ENCODE measurements at regions not wholly inside any gene's neighbourhood (a gene's known extent, or its start where the extent isn't known, plus 50 kb on each side); places are given as distances from the start of the nearest gene placed in this dataset.
"Not testable (repeated sequence)": the region's sequence is repeated elsewhere in the genome, so short reads cannot be mapped to it uniquely, and the experiment has no call there.

DNA sequence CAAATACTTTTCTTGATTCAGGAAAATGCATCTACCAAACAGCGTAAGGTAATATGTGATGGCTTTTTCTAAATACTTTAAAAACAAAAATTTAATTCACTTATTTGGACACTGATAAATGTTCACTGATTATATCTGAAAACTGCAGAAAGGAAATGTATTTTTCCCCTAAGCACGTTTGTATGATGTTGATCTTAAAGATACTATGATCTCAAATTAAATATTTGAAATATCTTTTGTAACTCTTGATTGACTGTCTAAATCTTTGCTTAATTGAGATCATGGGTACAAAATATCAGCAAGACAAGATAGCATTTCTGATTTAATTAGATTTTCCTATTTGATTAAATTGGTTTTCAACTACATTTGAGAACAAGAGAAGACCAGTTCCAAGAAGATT is 281.0 kb upstream of the UGT8 start:
- Mint-ChIP-seq H3K27ac (no peak overlapping the region), H3K9me3 (peaks cover 0 to 3% (median 0%) of the 10 kb centered on the region in 5 donors), H3K36me3 (no peaks in the 10 kb centered on the region), H3K4me1 (no peaks in the 10 kb centered on the region), H3K27me3 (peaks cover 0 to 7% of the 10 kb centered on the region in 2 donors), H3K4me3 (no peak overlapping the region)
- no peaks in the 10 kb centered on the region for H3K36me3 ChIP-seq (ENCODE audit: insufficient read depth, low read length)
- POLR2A ChIA-PET: no interaction called here
- H3K9me3 ChIP-seq (ENCODE audit: low read length): no peaks in the 10 kb centered on the region
- H3K27ac ChIP-seq (ENCODE audit: low read depth, low read length): no peak overlapping the region
- H3K4me1 ChIP-seq (ENCODE audit: insufficient read depth, low read length): no peaks in the 10 kb centered on the region
- H3K4me3 ChIP-seq (ENCODE audit: low read length): no peak overlapping the region
- DNase-seq: no peak
- CTCF ChIA-PET: no interaction called here
- H3K27me3 ChIP-seq (ENCODE audit: insufficient read depth, low read length, poor library complexity, severe bottlenecking): no peaks in the 10 kb centered on the region

DNA sequence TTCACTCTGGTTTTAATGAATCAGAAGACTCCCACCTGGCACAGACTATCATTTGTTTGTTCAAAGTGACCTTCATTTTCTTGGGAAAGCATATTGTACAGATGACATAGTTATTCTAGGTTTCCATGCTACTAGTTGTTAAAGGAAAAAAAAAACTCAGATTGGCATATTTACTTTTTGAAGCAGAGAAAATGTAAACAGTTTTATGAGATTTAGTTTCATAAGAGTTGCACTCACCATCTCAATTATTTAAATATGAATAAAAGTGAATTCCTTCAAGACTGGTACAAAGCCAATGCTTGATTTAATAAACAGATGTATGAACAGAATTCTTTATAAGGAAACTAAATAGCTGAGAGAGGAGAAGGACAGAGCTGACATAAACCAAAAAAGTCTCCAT is 280.3 kb upstream of the UGT8 start:
- Mint-ChIP-seq H3K4me3 (no peak overlapping the region), H3K9me3 (peaks cover 0 to 3% (median 0%) of the 10 kb centered on the region in 5 donors), H3K36me3 (no peaks in the 10 kb centered on the region), H3K27ac (no peak overlapping the region), H3K27me3 (peaks cover 0 to 7% of the 10 kb centered on the region in 2 donors), H3K4me1 (no peaks in the 10 kb centered on the region)
- Histone ChIP-seq H3K9me3 (ENCODE audit: low read length) (no peaks in the 10 kb centered on the region), H3K27ac (ENCODE audit: low read depth, low read length) (no peak overlapping the region), H3K4me1 (ENCODE audit: insufficient read depth, low read length) (no peaks in the 10 kb centered on the region), H3K4me3 (ENCODE audit: low read length) (no peak overlapping the region), H3K27me3 (ENCODE audit: insufficient read depth, low read length, poor library complexity, severe bottlenecking) (no peaks in the 10 kb centered on the region), H3K36me3 (ENCODE audit: insufficient read depth, low read length) (no peaks in the 10 kb centered on the region)
- ChIA-PET CTCF (no interaction called here), POLR2A (no interaction called here)
- DNase-seq: no peak

DNA sequence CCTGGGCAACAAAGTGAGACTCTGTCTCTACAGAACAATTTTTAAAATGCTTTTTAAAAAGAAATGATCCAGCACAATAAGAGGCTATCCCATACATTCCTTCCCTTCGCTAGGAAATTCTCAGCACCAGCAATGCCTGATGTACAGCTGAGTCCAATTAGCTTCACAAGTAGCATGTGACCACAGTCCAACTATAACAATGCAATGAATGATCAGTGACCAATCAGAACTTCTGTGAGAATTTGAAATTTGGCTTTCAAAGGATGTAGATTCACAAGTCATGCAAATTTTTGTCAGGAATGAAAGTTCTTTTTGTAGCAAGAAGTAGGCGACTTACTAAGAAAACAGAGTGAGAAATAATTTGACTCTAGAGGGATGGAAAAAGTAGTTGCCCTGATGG is 278.5 kb upstream of the UGT8 start:
- DNase-seq: no peak
- Mint-ChIP-seq H3K36me3 (no peaks in the 10 kb centered on the region), H3K27me3 (no peaks in the 10 kb centered on the region), H3K27ac (no peak overlapping the region), H3K4me3 (no peak overlapping the region), H3K9me3 (peaks cover 0 to 3% (median 0%) of the 10 kb centered on the region in 5 donors), H3K4me1 (no peaks in the 10 kb centered on the region)
- Histone ChIP-seq H3K27me3 (ENCODE audit: insufficient read depth, low read length, poor library complexity, severe bottlenecking) (no peaks in the 10 kb centered on the region), H3K9me3 (ENCODE audit: low read length) (no peaks in the 10 kb centered on the region), H3K4me3 (ENCODE audit: low read length) (no peak overlapping the region), H3K27ac (ENCODE audit: low read depth, low read length) (no peak overlapping the region), H3K4me1 (ENCODE audit: insufficient read depth, low read length) (no peaks in the 10 kb centered on the region), H3K36me3 (ENCODE audit: insufficient read depth, low read length) (no peaks in the 10 kb centered on the region)
- ChIA-PET POLR2A (no interaction called here), CTCF (no interaction called here)

DNA sequence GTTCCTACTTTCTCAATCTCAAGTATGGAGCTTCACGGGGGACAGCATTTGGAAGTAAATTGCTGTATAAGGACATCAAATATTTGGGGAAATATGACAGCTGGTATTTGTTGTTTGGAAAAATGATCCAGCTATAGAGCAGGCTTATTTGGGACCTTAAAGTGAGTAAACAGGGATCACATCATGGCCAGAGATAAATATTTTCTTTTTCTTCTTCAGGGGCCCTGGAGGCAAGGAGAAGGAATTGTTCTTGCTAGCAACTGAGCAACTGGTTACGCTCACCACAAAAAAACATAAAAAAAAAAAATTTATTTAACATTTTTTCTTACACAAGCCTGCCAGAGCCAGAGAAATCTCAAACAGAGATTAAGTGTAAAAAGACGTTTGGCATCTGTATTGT is 277.2 kb upstream of the UGT8 start:
- CTCF ChIA-PET: no interaction called here
- Mint-ChIP-seq H3K9me3 (peaks cover 0 to 3% (median 0%) of the 10 kb centered on the region in 5 donors), H3K4me1 (no peaks in the 10 kb centered on the region), H3K36me3 (no peaks in the 10 kb centered on the region), H3K27me3 (no peaks in the 10 kb centered on the region), H3K4me3 (no peak overlapping the region), H3K27ac (no peak overlapping the region)
- Histone ChIP-seq H3K4me3 (ENCODE audit: low read length) (no peak overlapping the region), H3K36me3 (ENCODE audit: insufficient read depth, low read length) (no peaks in the 10 kb centered on the region), H3K4me1 (ENCODE audit: insufficient read depth, low read length) (no peaks in the 10 kb centered on the region), H3K9me3 (ENCODE audit: low read length) (no peaks in the 10 kb centered on the region), H3K27ac (ENCODE audit: low read depth, low read length) (no peak overlapping the region), H3K27me3 (ENCODE audit: insufficient read depth, low read length, poor library complexity, severe bottlenecking) (no peaks in the 10 kb centered on the region)
- DNase-seq: no peak
- POLR2A ChIA-PET: no interaction called here

DNA sequence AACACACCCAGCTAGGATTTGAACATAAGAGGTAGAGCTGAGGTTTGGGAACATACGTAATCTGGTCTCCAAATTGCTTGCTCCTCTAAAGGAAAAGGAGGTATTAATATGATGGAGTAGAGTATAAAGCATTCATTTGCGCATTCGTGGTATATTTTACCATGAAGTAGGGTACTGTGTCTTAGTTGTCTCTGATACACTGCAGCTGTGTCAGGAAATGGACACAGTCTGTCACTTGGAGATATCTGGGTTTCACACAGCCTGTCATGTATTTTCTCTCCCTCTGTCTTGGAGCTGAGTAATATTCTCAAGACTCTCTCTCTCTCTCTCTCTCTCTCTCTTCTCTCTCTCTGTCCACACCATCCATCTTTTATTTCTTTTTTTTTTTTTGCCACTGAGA is 274.8 kb upstream of the UGT8 start:
- H3K9me3 Mint-ChIP-seq: peaks cover 0 to 3% (median 0%) of the 10 kb centered on the region in 5 donors
- DNase-seq: no peak
- no peak overlapping the region for H3K4me3 ChIP-seq (ENCODE audit: low read length)
- H3K4me1 ChIP-seq (ENCODE audit: insufficient read depth, low read length): no peaks in the 10 kb centered on the region
- H3K27ac ChIP-seq (ENCODE audit: low read depth, low read length): no peak overlapping the region
- no peaks in the 10 kb centered on the region for H3K36me3 ChIP-seq (ENCODE audit: insufficient read depth, low read length)
- no peaks in the 10 kb centered on the region for H3K36me3 Mint-ChIP-seq
- H3K4me3 Mint-ChIP-seq: no peak overlapping the region
- H3K27ac Mint-ChIP-seq: no peak overlapping the region
- H3K9me3 ChIP-seq (ENCODE audit: low read length): no peaks in the 10 kb centered on the region
- H3K27me3 Mint-ChIP-seq: peaks cover 0 to 2% of the 10 kb centered on the region in 2 donors
- H3K4me1 Mint-ChIP-seq: no peaks in the 10 kb centered on the region
- H3K27me3 ChIP-seq (ENCODE audit: insufficient read depth, low read length, poor library complexity, severe bottlenecking): no peaks in the 10 kb centered on the region
- ChIA-PET CTCF (no interaction called here), POLR2A (no interaction called here)

DNA sequence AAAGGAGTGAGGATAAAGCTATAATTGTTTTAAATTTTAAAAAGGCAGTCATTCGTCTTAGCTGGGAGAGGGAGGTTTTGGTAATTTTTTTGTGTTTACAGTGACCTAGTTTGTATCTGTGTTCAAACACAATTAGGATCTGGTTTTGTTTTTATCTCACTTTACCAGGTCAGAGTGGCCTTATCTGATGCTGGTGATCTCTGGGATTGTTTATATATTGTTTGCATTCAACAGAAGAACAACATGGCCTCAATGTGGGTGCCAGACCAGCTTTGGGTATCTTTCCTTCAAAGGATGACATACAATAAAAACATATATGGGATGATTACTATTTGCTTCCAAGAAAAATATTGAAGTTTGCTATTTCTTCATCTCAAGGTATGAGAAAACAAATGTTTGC is 272.2 kb upstream of the UGT8 start:
- Mint-ChIP-seq H3K36me3 (no peaks in the 10 kb centered on the region), H3K9me3 (peaks cover 0 to 3% (median 0%) of the 10 kb centered on the region in 5 donors), H3K4me1 (no peaks in the 10 kb centered on the region), H3K27me3 (peaks cover 0 to 2% of the 10 kb centered on the region in 2 donors), H3K4me3 (no peak overlapping the region), H3K27ac (no peak overlapping the region)
- Histone ChIP-seq H3K4me1 (ENCODE audit: insufficient read depth, low read length) (no peaks in the 10 kb centered on the region), H3K4me3 (ENCODE audit: low read length) (no peak overlapping the region), H3K9me3 (ENCODE audit: low read length) (no peaks in the 10 kb centered on the region), H3K36me3 (ENCODE audit: insufficient read depth, low read length) (no peaks in the 10 kb centered on the region), H3K27ac (ENCODE audit: low read depth, low read length) (no peak overlapping the region), H3K27me3 (ENCODE audit: insufficient read depth, low read length, poor library complexity, severe bottlenecking) (no peaks in the 10 kb centered on the region)
- POLR2A ChIA-PET: no interaction called here
- DNase-seq: no peak
- CTCF ChIA-PET: no interaction called here

DNA sequence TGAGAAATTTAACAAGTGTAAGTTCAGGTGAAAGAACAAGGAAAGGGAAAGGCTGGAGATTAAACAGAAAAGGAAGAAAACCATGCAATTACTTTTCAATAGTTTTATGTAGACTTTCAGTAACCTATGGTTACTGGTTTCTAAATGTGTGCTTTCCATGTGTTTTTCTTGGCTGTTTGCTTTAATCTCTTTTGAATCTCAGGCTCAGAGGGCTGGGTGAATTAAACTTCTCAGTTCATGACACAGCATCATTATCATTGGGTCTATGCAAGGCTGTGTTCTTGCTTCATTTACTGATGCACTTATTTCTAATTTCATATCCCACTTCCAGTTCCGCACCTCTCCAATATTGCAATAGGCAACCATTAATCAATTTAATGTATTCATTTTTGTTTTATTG is 266.5 kb upstream of the UGT8 start:
- Histone ChIP-seq H3K4me1 (ENCODE audit: insufficient read depth, low read length) (no peaks in the 10 kb centered on the region), H3K27me3 (ENCODE audit: insufficient read depth, low read length, poor library complexity, severe bottlenecking) (no peaks in the 10 kb centered on the region), H3K36me3 (ENCODE audit: insufficient read depth, low read length) (no peaks in the 10 kb centered on the region), H3K27ac (ENCODE audit: low read depth, low read length) (no peak overlapping the region), H3K9me3 (ENCODE audit: low read length) (no peaks in the 10 kb centered on the region), H3K4me3 (ENCODE audit: low read length) (no peak overlapping the region)
- no peak for DNase-seq
- CTCF ChIA-PET: no interaction called here
- Mint-ChIP-seq H3K27me3 (peaks cover 0 to 2% of the 10 kb centered on the region in 2 donors), H3K36me3 (no peaks in the 10 kb centered on the region), H3K4me3 (no peak overlapping the region), H3K4me1 (no peaks in the 10 kb centered on the region), H3K9me3 (peaks cover 0 to 8% (median 2%) of the 10 kb centered on the region in 5 donors), H3K27ac (no peak overlapping the region)
- POLR2A ChIA-PET: no interaction called here

DNA sequence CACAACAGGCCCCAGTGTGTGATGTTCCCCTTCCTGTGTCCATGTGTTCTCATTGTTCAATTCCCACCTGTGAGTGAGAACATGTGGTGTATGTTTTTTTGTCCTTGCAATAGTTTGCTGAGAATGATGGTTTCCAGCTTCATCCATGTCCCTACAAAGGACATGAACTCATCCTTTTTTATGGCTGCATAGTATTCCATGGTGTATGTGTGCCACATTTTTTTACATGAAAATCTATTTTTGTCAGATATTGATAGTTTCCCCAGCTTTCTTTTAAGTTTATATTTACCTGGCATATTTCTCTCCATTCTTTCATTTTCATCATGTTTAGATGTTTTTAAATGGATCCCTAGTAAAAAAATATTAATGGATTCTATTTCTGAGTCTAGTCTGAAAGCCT is 264.2 kb upstream of the UGT8 start:
- H3K4me3 Mint-ChIP-seq; H3K36me3 Mint-ChIP-seq; H3K9me3 ChIP-seq (ENCODE audit: low read length); CTCF ChIA-PET; H3K36me3 ChIP-seq (ENCODE audit: insufficient read depth, low read length); H3K27ac Mint-ChIP-seq; H3K27me3 ChIP-seq (ENCODE audit: insufficient read depth, low read length, poor library complexity, severe bottlenecking); H3K4me1 Mint-ChIP-seq; H3K4me1 ChIP-seq (ENCODE audit: insufficient read depth, low read length); H3K4me3 ChIP-seq (ENCODE audit: low read length); DNase-seq; H3K27ac ChIP-seq (ENCODE audit: low read depth, low read length); H3K9me3 Mint-ChIP-seq; H3K27me3 Mint-ChIP-seq; POLR2A ChIA-PET: not testable (repeated sequence)

DNA sequence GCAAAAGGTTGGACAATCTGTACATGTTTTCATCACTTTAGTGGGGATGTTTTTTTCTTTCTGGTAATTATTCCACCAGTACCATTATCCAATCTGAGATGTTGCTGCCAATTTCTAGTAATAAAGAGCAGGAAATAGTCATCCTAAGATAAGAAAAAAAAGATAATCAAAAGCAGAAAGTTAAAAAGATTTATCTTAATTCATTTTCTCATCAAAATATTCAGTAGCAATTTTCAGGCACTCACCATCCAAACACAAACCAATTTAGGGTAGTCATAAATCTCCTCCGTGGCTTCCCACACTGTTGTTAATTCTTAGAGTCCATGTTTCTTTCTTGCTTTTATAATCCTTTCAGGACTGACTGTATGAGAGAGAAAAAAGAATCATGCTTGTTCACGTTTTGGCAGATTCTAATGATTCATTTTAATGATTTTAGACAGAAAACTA is 263.7 kb upstream of the UGT8 start:
- Histone ChIP-seq H3K36me3 (ENCODE audit: insufficient read depth, low read length) (no peaks in the 10 kb centered on the region), H3K4me3 (ENCODE audit: low read length) (no peak overlapping the region), H3K27ac (ENCODE audit: low read depth, low read length) (no peak overlapping the region), H3K27me3 (ENCODE audit: insufficient read depth, low read length, poor library complexity, severe bottlenecking) (no peaks in the 10 kb centered on the region), H3K4me1 (ENCODE audit: insufficient read depth, low read length) (no peaks in the 10 kb centered on the region), H3K9me3 (ENCODE audit: low read length) (no peaks in the 10 kb centered on the region)
- no peak overlapping the region for H3K4me3 Mint-ChIP-seq
- H3K4me1 Mint-ChIP-seq: no peaks in the 10 kb centered on the region
- no peaks in the 10 kb centered on the region for H3K36me3 Mint-ChIP-seq
- no peak for DNase-seq
- H3K27ac Mint-ChIP-seq: no peak overlapping the region
- H3K9me3 Mint-ChIP-seq: peaks cover 0 to 8% (median 2%) of the 10 kb centered on the region in 5 donors
- no peaks in the 10 kb centered on the region for H3K27me3 Mint-ChIP-seq
- ChIA-PET CTCF (no interaction called here), POLR2A (no interaction called here)
